GM21526 (cell line): ENCODE measurements at regions not wholly inside any gene's neighbourhood (a gene's known extent, or its start where the extent isn't known, plus 50 kb on each side); places are given as distances from the start of the nearest gene placed in this dataset.

Experiments
- ATAC-seq: cut with Tn5 transposase; IDR thresholded peaks from one replicate; pipeline ENCODE4 v1.9.1; 2021; ENCODE audit warnings: moderate library complexity; ENCODE audit not compliant: unreplicated experiment, low FRiP score

DNA sequence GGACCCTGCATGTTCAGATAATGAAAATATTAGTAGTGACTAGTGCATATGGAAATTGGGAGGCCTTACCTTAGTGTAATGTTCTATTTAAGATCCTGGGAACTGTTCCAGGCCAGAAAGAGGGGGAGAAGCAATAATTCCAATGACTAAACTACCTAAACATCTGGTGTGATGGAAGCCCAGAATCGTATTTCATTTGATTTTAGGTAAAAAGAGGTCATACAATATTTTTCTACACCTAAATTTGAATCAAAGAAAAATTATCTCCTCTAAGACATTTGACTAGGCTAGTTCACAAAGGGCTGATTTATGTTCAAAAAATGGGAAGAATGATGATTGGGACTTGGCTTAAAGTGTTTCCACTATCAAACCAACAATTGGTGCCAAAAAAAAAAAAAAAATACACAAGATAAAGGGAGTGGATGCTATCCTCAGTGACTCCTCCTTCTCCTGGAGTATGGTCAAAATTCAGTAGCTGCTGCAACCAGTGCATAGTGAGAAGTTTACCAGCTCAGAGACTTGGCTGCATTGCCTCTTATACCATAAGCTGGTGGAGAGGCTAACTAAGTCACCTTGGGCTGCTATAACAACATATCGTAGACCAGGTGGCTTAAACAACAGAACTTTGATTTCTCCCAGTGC, 1038.3 kb upstream of the ACVR2A start:
- no peak for ATAC-seq

DNA sequence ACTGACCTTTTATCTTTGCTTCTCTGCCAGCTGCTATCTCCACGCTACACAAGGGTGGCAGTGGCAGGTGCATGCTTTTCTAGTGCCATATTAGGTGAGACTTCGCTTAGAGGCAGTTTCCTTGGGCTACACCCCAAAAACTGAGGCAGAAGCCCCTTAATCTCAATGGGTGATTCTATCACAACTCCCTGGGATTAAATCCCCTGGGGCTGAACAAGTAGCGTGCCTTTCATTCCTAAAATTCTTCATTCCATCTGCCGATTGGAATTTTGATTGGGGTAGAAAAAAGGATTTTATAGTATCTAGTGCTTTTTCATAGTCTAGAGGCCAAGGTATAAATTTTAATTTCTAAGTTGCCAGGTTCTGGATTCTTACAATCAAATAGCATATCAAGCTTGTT, 1040.5 kb upstream of the ACVR2A start:
- ATAC-seq, result no peak

DNA sequence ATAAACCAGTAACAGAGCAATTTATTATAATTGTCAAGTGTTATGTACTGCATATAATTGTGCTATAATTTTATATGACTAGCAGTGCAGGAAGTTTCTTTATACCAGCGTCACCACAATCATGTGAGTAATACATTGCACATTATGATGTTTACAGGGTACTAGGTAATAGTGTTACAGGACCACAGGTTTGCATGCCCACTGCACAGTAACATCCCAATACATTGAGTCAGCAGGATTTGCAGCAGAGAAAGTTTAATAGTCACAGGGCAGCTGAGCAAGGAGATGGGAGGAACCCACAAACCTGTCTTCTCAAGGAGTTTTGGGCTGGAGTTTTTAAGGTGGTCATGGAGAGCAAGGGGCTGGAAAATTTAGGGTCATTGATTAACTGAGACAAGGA, 1042.9 kb upstream of the ACVR2A start:
- ATAC-seq, result no peak

DNA sequence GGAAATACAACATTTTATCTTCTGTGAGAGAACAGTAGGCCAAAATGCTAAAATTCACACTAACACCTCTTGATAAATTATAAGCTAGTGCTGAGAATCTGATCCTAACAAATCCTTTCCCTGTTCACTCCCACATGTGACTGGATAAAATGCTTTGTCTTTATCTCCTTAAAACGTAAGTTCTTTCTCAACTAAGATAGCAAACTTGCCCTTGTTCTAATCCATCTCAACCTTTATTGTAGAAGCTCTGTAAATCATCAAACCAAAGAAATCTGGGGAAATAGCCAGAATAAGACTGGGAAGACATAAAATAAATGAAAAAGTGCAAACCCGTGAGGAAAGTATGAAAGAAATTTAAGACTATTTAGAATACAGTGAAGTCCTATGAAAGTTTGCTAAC, 1058.4 kb upstream of the ACVR2A start:
- no peak for ATAC-seq

DNA sequence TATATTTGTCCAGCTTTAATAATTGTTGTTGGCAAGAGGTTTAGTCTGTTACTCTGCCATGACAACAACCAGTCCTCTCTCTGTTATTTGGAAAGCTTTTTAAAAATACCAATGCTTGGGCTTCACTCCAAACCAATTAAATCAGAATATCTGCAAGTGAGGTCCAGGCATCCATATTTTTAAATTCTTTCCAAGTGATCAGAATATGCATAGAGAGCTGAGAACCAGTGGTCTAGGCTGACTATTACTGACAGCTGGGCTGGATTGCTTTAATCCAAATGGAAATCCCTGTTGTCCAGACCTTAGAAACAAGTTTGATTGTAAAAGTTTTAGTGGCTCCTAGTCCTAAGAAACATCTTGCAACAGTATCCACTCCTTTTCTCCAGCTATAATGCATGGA, 1059.7 kb upstream of the ACVR2A start:
- no peak for ATAC-seq

DNA sequence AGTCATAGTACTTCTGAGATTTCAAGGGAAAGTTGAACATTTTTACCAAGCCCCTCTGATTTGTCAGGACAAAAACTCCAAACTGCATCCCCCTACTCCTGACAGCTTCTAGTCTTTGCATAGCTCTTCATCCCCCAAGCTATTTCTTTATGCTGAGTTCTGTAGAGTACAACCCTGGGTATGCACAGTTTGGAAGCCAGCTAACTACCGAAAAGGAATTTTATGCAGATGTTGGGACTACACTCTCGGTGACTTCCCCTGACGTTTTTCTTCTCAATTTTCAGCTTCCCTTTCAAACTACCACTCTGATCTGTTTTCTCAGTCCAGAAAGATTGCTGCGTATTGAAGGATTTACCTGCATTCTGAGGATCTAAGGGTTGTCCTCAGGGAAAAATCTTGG, 1060.2 kb upstream of the ACVR2A start:
- no peak for ATAC-seq

DNA sequence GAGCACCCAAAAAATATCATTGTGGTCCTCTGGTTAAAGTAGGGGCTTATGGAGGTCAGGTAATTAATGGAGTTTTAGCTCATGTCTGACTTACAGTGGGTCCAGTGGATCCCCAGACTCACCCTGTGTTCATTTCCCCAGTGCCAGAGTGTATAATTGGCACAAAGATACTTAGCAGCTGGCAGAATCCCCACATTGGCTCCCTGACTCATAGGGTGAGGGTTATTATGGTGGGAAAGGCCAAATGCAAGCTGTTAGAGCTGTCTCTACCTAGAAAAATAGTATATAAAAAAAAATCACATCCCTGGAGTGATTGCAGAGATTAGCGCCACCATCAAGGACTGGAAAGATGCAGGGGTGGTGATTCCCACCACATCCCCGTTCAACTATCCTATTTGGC, 1067.6 kb upstream of the ACVR2A start:
- ATAC-seq, result no peak

DNA sequence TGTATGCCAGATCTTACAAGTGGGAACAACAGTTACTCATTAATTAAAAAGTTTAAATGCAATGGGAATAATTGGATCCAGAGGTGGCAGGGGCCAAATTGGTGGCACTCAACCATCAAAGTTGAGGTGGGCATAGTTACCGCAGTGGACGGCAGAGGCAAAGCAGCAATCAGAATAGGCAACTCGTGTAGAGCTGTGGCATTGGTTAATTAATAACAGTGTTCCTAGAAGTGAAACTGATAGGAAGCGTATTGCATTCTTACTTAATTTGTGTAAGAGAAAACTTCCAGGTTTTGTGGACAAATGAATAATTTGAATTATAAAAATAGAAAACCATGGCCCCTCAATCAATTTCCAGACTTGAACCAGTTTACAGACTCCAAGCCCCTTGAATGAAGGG, 1068.2 kb upstream of the ACVR2A start:
- no peak for ATAC-seq

DNA sequence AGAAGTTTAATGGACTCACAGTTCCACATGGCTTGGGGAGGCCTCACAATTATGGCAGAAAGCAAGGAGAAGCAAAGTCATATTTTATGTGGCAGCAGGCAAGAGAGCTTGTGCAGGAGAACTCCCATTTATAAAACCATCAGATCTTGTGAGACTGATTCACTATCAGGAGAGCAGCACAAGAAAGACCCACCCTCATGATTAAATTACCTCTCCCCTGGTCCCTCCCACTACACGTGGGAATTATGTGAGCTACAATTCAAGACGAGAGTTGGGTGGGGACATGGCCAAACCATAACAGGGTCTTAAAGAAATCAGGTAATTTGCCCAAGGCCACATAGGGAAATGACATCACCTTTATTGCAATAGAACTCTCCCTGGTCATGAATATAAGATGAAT, 1073.3 kb upstream of the ACVR2A start:
- no peak for ATAC-seq

DNA sequence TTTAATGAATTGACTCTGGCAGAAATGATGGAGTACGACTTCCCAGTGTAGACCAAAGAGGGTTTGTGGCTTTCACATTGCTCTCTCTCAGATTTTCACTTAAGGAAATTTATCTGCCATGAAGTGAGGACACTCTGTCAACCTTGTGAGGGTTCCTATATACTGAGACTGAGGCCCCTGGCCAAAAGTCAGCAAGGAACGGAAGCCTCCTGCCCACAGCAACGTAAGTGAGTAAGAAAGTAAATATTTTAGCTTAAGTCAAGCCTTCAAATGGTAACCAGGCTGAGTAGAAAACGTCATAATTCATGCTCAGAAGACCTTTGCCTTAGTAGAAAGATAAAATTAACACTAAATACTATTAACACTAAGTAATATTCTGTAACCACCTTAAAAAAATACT, 1080.5 kb upstream of the ACVR2A start:
- no peak for ATAC-seq

DNA sequence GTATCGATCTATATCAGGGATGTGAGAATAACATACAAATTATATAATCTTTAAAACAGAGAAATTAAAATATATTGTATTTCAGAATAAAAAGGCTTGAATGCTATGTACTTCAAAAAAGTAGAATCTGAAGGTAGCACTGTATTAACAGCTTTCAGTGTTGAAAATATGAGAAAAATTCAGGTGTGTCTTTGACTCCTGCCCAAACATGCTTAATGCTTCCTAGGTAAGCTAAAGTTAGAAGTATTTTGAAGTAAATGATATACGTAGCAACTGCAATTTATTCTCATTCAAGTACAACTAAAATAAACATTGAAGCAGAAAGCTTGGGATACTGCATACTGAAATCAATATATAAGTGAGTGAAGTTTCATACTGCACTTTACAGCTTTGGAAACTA, 1082.0 kb upstream of the ACVR2A start:
- ATAC-seq, result no peak

DNA sequence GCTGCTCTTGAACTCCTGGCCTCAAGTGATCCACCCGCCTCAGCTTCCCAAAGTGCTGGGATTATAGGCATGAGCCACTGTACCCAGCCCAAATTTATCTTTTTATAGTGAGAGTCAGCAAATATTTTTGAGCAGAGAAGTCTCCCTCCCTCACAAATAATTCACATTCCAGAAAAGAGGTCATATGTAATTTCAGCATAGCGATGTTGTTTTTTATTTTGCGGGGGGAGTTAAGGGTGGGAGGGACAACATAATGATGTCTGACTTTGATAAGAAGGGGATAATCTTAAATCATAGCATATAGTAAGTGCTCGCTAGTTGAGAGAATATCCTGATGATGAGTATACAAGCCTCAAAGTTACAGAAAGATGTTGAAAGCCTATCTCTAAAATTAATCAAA, 1090.2 kb upstream of the ACVR2A start:
- no peak for ATAC-seq

DNA sequence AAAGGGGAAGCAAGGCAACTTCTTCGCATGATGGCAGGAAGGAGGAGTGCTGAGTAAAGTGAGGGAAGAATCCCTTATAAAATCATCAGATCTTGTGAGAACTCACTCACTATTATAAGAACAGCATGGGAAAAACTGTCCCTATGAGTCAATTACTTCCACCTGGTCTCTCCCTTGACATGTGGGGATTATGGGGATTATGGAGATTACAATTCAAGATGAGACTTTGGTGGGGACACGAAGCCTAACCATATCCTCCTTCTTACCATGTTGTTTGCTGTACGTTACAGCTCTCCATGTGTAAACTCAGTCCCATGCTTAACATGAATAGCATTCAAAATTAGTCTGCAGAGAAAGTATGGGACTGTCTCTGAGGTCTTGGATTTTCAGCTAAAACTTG, 1096.8 kb upstream of the ACVR2A start:
- ATAC-seq, result no peak

DNA sequence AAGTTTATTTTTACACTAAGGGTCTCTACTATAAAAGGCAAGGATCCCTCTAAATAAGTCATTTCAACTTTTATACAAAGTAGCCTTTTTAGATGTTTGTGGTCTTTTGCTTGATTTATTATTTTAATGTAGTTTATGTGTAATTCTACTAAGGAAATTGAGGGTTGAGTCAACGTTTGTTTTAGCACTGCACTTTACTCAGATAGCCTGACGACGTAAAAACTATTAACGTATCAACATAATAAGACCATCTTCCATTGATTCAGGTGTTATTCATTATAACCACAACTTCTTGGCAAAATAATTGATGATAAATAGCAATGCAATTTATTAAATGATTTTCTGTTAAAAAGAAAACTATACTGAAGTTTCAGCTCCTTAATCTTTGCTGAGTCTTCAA, 1103.6 kb upstream of the ACVR2A start:
- ATAC-seq, result no peak

DNA sequence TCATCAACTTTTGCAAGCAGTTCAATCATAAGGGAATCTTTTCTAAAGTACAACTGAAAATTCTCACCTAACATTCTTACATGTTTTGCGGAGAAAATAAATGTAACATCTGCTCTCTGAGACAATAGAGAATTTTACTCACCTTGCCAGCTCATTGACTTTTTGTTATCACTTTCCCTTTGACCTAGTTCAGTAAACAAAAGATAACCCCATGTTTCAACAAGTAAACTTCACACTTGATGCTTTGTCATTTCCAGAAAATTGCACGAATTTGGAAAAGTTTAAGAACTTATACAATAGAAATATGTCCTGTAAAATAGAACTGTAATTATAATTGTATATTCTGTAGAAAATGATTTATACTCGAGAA, 1110.0 kb upstream of the ACVR2A start:
- no peak for ATAC-seq

DNA sequence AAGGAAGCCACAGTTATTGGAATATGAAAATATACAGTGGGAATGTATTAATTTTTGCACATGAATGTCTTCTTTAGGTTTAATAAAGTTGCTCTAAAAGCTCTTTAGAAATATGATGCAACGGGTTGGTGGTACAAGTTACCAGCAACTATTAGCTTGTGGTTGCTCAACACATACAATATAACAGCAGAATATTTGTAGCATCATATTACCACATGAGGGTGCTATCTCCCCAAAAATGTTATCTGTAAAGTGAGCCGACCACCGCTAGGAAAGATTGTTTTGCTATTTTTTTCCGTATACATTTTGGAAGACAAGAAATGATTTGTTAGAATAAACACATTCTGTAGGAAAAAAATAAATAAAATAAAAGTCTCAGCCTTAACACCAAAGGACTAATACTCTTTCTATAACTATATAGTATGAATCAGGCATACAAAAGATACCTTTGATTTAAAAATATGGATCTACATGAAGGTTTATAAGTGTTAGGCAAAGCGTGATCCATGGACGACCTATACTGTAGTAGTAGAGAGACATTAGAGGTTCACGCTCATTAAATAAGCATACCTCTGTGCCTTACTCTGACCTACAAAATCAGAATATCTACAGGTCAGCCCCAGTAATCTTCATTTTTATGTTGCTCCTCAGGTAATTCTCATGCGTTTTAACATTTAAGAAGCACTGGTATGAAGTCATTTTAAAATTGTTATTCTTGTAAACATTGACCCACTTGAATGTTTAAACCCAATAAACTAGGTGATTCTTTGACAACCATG, 1110.6 kb upstream of the ACVR2A start:
- peak; percentile 67 for ATAC-seq

DNA sequence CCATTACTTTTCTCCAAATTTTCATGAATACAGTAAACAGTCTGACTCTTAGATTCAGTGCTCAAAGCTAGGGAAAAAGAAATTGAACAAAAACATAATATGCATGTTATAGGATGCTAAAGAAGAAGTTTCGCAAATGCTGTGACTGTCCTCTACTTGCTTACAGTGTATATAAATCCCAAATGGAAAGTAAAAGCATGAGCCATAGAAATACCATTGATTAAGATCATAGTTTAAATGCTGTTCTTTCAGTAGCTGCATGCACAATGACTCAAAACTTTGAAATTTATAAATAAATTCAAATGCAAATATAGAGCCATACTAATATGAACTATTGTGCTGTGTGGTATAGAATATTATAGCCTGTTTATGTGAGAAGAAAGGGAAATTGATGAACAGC, 1113.9 kb upstream of the ACVR2A start:
- no peak for ATAC-seq

DNA sequence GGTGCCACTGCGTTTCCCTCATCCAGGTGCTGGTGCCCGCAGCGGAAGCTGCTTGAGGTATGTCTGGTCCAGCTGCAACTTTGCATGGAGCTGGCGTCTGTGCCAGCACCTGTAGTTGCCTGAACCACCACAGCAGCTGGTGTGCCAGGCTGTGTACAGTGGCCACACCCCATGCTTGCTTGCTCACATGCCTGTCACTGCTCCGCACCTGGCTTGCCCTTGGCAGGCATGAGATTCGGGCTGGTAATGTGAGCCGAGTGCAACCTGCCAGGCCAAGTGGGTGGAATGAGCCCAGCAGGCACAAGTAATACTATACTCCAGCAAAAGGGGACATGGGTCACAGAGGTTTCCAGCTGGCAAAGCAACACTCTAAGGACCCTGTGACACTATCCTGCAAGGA, 1123.3 kb upstream of the ACVR2A start:
- no peak for ATAC-seq

DNA sequence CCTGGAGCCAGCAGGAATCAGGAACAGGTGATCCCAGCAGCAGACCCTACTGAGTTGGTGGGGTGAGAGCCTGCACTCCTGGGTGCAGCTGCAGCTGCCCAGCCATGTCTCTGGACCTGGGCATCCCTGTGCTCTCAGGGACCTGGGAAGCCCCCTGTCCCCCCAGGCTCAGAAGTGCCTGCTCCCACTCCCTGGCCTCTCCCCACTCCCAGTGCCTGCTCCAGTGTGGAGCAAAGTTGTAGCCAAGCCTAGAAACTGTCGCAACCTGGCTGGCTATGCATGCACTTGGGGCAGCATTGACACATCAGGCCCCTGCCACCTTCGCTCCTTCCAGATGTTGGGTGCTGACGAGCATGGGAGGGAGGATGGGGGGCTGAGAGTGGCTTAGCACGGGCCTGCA, 1124.7 kb upstream of the ACVR2A start:
- no peak for ATAC-seq

DNA sequence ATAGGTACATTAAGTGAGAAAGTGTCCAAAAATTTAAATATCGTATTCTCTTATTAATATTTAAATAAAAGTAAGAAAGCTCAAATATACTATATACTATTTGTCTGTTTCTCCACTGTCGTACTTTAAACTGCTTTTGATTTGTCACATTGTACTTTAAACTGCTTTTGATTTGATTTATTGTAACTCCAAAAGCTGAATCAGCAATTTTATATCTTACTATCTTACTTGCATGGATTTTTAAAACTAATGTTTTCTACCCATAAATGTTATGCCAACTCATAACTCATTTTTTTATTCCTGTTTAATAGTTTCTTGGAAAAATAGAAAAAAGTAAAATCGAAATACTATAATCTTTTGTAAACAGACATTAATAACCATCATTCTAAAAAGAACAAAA, 1128.2 kb upstream of the ACVR2A start:
- no peak for ATAC-seq

DNA sequence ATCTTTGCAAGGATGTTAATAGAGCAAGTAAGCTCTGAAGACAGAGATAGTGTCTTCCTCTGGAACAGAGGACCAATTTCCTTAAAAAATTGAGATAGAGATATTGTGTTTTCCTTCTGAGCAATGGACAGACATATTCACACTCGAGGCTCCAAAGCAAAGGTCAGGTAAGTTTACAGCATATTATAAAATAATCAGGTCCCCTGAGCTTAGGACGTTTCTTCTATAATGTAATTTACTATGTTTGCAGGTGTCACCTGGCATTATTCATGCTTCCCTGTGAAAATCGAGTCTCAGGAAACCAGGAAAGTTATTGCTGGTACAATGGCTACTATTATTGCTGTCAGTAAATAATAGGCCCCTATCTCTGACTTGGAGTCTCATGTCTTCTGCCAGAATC, 1135.8 kb upstream of the ACVR2A start:
- no peak for ATAC-seq

DNA sequence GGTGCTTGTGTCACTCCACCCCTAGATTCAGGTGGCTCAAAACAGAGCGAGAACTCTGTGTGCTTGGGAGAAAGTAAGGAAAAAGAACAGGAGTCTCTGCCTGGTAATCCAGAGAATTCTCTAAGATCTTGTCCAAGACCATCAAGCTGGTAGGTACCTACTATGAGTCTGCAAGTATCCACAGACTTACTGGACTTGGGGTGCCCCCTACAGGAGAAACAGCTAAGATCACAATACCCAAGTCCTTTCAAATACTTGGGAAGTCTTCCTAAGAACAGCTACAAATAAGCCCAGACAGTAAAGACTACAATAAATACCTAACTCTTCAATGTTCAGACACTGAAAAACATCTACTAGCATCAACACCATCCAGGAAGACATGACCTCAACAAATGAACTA, 1143.6 kb upstream of the ACVR2A start:
- ATAC-seq, result no peak

DNA sequence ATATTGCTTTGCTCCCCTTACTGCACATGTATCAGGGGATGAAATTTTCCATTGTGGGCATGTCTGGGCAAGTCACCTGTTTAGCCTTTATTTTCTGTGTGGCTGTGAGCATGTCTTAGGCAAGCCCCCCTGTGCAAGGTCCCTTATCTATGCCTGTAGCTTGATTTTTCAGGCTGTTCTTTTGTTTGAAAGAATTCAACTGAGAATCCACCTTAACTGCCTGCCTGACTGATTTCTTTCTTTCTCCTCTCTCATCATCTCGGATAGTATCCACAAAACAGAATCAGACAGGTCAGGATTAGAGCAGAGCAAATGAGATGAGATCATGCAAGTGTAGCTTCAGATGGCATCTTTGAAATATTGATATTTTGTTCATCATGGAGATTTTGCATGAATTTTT, 1147.5 kb upstream of the ACVR2A start:
- no peak for ATAC-seq
